Vagina (tissue), 2 donors: ENCODE measurements at regions not wholly inside any gene's neighbourhood (a gene's known extent, or its start where the extent isn't known, plus 50 kb on each side); places are given as distances from the start of the nearest gene placed in this dataset.
"Not testable (repeated sequence)": the region's sequence is repeated elsewhere in the genome, so short reads cannot be mapped to it uniquely, and the experiment has no call there.

Source experiments
- DNase-seq, 2 donors: peaks; one replicate each; pipeline ENCODE4 v3.0.0-alpha.2; 2017; ENCODE audit errors: extremely low spot score in 2 of 2
- H3K27ac ChIP-seq: fragments of 200-600 bp; sonication (generic); one replicate; pipeline ENCODE4 v1.5.1; 2019
- H3K27me3 ChIP-seq: fragments of 200-600 bp; sonication (generic); one replicate; pipeline ENCODE4 v1.5.1; 2019
- H3K36me3 ChIP-seq, 2 donors: fragments of 200-600 bp; sonication (generic); one replicate each; pipeline ENCODE4 v1.5.1; 2017 to 2019
- H3K4me1 ChIP-seq: fragments of 200-600 bp; sonication (generic); one replicate; pipeline ENCODE4 v1.5.1; 2019
- H3K4me3 ChIP-seq, 2 donors: fragments of 200-600 bp; sonication (generic); 1 replicate in 1 of 2; 2 replicates in 1 of 2; pipeline ENCODE4 v1.5.1; 2016 to 2019
- H3K9me3 ChIP-seq: fragments of 200-600 bp; sonication (generic); one replicate; pipeline ENCODE4 v1.5.1; 2019
- POLR2A ChIP-seq, 2 donors: fragments of 450-650 bp; IDR thresholded peaks; one replicate each; pipeline ENCODE4 v1.6.1; 2017; ENCODE audit warnings: antibody characterized with exemption in 2 of 2, mild to moderate bottlenecking in 2 of 2, moderate library complexity in 2 of 2
- POLR2AphosphoS5 ChIP-seq, 2 donors: sonication (generic); formaldehyde crosslinking; IDR thresholded peaks; one replicate each; pipeline ENCODE4 v1.9.0; 2017; ENCODE audit warnings: antibody characterized with exemption in 2 of 2, mild to moderate bottlenecking in 2 of 2, low read depth in 1 of 2; ENCODE audit not compliant: insufficient read depth in 1 of 2
- intact Hi-C: fragments of 100-400 bp; cut with DNase I; formaldehyde crosslinking; loops from one replicate; pipeline ENCODE4 v1.15.1; 2023
- TF ChIP-seq, protein P1 (sequence below), 3 experiments: fragments of 450-650 bp in 2 of 3; fragments of 200-600 bp in 1 of 3; sonication (generic) in 1 of 3; IDR thresholded peaks; one replicate each; pipeline ENCODE4 v1.5.1; 2017 to 2019; ENCODE audit warnings: antibody characterized with exemption in 3 of 3, mild to moderate bottlenecking in 2 of 3, moderate library complexity in 2 of 3

DNA sequence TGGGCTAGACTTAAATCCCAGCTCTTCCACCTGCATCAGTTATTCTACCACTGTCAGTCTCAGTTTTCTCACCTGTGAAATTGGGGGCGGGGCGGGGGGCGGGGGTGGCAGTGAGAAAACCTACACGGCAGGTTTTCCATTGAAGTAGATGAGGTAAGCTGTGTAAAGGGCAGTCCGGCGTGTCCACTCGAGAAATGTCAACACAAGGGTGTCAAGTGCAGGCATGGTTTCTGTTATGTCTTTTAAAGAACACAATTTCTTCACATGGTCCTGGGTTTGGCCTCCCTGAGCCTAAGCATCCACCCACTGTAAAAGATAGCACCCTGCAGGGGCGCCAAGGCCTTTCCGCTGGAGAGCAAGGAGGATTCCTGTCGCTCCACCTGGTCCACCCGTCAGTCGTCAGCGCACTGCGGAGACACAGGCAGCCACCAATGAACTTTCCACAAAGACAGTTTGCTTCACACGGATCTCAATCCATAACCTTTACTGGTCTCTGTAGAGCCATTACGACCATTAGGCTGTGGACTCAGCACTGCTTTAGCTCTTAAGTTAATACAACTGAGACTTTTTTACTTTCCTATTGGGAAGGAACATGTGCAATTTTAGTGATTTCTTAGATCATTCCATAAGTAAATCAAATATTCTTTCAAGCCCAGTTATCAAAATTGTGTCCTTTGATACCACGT, 99.5 kb upstream of the FOXB1 start:
- intact Hi-C loops = no loop called here
- Histone ChIP-seq H3K4me1 (peaks cover 5% of the 10 kb centered on the region), H3K27me3 (no peaks in the 10 kb centered on the region)

DNA sequence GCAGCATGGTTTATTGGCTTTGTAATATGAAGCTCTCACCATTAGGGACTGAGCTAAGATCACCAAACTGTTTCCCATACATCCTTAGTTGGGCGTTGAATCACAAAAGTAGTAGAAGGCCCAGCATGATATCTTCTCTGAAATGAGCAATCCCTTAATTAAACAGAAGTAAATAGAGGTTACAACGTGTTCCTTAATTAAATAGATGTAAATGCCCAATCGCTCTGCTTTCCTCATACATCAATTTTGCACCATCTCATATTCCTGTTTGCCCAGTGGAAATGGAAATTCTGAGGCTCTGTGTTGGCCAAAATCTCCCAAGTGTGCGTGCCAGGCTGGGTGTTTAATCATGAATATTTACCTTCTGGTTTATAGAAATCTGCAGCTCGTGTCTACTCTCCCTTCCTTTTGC, 107.4 kb upstream of the FOXB1 start:
- no peak overlapping the region for H3K4me3 ChIP-seq
- H3K27me3 ChIP-seq = no peaks in the 10 kb centered on the region
- no peaks in the 10 kb centered on the region for H3K36me3 ChIP-seq
- H3K27ac ChIP-seq = no peak overlapping the region
- intact Hi-C loops = no loop called here
- no peaks in the 10 kb centered on the region for H3K9me3 ChIP-seq
- DNase-seq = no peak
- TF ChIP-seq POLR2AphosphoS5 (IDR thresholded peaks at IDR 0.05; ENCODE audit: insufficient read depth in 1 of 2, low read depth in 1 of 2) (no peak), POLR2A (IDR thresholded peaks at IDR 0.05) (no peak)
- TF ChIP-seq, protein P1, sequence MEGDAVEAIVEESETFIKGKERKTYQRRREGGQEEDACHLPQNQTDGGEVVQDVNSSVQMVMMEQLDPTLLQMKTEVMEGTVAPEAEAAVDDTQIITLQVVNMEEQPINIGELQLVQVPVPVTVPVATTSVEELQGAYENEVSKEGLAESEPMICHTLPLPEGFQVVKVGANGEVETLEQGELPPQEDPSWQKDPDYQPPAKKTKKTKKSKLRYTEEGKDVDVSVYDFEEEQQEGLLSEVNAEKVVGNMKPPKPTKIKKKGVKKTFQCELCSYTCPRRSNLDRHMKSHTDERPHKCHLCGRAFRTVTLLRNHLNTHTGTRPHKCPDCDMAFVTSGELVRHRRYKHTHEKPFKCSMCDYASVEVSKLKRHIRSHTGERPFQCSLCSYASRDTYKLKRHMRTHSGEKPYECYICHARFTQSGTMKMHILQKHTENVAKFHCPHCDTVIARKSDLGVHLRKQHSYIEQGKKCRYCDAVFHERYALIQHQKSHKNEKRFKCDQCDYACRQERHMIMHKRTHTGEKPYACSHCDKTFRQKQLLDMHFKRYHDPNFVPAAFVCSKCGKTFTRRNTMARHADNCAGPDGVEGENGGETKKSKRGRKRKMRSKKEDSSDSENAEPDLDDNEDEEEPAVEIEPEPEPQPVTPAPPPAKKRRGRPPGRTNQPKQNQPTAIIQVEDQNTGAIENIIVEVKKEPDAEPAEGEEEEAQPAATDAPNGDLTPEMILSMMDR (IDR thresholded peaks at IDR 0.05) = no peak
- no peaks in the 10 kb centered on the region for H3K4me1 ChIP-seq

More for the DNA sequence above, 99.5 kb upstream of the FOXB1 start:
- no peaks in the 10 kb centered on the region for H3K9me3 ChIP-seq
- TF ChIP-seq POLR2AphosphoS5 (IDR thresholded peaks at IDR 0.05; ENCODE audit: insufficient read depth in 1 of 2, low read depth in 1 of 2) (no peak), POLR2A (IDR thresholded peaks at IDR 0.05) (no peak)
- TF ChIP-seq, protein P1 (IDR thresholded peaks at IDR 0.05) = no peak
- DNase-seq = no peak
- H3K36me3 ChIP-seq = no peaks in the 10 kb centered on the region
- no peak overlapping the region for H3K4me3 ChIP-seq
- no peak overlapping the region for H3K27ac ChIP-seq

DNA sequence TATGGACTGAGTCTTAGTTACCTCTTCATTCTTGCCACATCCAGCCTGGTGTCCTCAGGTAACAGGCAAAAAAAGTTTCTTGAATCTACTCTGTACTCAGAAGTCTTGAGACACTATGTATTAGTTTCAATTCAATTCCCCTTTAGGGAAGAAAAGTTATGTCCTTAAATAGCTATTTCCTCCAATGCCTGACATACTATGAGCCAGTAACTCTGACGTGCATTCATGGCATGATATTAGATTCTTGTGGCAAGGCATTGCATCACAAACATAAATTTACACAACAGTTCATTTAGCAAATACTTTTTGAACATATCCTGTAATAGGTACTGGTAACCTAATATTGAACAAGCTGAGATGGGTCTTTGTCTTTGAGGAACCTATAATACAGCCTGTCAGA, 109.3 kb upstream of the FOXB1 start:
- no peak overlapping the region for H3K27ac ChIP-seq
- H3K9me3 ChIP-seq = no peaks in the 10 kb centered on the region
- H3K36me3 ChIP-seq = no peaks in the 10 kb centered on the region
- H3K27me3 ChIP-seq = no peaks in the 10 kb centered on the region
- TF ChIP-seq POLR2A (IDR thresholded peaks at IDR 0.05) (no peak), POLR2AphosphoS5 (IDR thresholded peaks at IDR 0.05; ENCODE audit: insufficient read depth in 1 of 2, low read depth in 1 of 2) (no peak)
- TF ChIP-seq, protein P1 (IDR thresholded peaks at IDR 0.05) = no peak
- intact Hi-C loops = no loop called here
- no peak overlapping the region for H3K4me3 ChIP-seq
- H3K4me1 ChIP-seq = no peaks in the 10 kb centered on the region
- no peak for DNase-seq

DNA sequence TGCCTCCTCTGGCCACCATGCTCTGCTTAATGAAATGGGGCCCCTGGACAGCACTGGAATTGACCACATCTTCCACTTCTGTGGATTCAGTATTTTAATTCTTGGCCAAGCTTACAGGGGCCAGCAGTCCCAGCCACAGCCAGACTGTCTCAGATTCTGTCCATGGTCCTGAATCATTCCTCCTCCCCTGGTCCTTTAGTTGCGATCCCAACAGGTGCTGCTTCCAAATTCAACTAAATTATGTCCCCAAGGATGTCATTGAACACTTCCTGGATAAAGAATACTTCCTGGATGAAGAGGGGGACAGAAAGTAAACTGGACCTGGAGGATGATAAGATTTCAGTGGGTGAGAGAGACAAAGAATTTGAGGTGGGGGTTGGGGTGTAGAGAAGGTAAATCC, 111.1 kb upstream of the FOXB1 start:
- no peaks in the 10 kb centered on the region for H3K27me3 ChIP-seq
- no peaks in the 10 kb centered on the region for H3K9me3 ChIP-seq
- no peak overlapping the region for H3K4me3 ChIP-seq
- DNase-seq = no peak
- TF ChIP-seq POLR2AphosphoS5 (IDR thresholded peaks at IDR 0.05; ENCODE audit: insufficient read depth in 1 of 2, low read depth in 1 of 2) (no peak), POLR2A (IDR thresholded peaks at IDR 0.05) (no peak)
- TF ChIP-seq, protein P1 (IDR thresholded peaks at IDR 0.05) = no peak
- H3K27ac ChIP-seq = no peak overlapping the region
- intact Hi-C loops = no loop called here
- no peaks in the 10 kb centered on the region for H3K36me3 ChIP-seq
- no peaks in the 10 kb centered on the region for H3K4me1 ChIP-seq

DNA sequence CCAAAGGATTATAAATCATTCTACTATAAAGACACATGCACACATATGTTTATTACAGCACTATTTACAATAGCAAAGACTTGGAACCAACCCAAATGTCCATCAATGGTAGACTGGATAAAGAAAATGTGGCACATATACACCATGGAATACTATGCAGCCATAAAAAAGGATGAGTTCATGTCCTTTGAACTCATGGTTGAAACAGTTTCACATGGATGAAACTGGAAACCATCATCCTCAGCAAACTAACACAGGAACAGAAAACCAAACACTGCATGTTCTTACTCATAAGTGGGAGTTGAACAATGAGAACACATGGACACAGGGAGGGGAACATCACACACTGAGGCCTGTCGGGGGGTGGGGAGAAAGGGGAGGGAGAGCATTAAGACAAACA, 116.2 kb upstream of the FOXB1 start:
- H3K27ac ChIP-seq, intact Hi-C loops, H3K27me3 ChIP-seq, H3K36me3 ChIP-seq, H3K9me3 ChIP-seq, H3K4me3 ChIP-seq, DNase-seq: not testable (repeated sequence)
- peaks cover 14% of the 10 kb centered on the region for H3K4me1 ChIP-seq
